ENCODE measurements at regions not wholly inside any gene's neighbourhood (a gene's known extent, or its start where the extent isn't known, plus 50 kb on each side); places are given as distances from the start of the nearest gene placed in this dataset.

GRCh38 chr15:62610265-62610869 is 432.2 kb upstream of the TPM1 start:
- DNase-seq (ENCODE audit: low read depth in 2 of 2) = no peak

- DNase-seq (ENCODE audit: low read depth in 2 of 2) = no peak
Observed at GRCh38 chr15:62611002-62611401, 431.5 kb upstream of the TPM1 start.

- DNase-seq (ENCODE audit: low read depth in 2 of 2) = no peak
Observed at GRCh38 chr15:62612183-62612733, 430.3 kb upstream of the TPM1 start.

- no peak for DNase-seq (ENCODE audit: low read depth in 2 of 2)
Observed at GRCh38 chr15:62612771-62613170, 429.8 kb upstream of the TPM1 start.

GRCh38 chr15:62616746-62617145 is 425.8 kb upstream of the TPM1 start:
- DNase-seq (ENCODE audit: low read depth in 2 of 2) = no peak

- DNase-seq (ENCODE audit: low read depth in 2 of 2) = no peak
Observed at GRCh38 chr15:62617741-62618140, 424.8 kb upstream of the TPM1 start.

- no peak for DNase-seq (ENCODE audit: low read depth in 2 of 2)
Observed at GRCh38 chr15:62618432-62618831, 424.1 kb upstream of the TPM1 start.

GRCh38 chr15:62618846-62619504 is 423.6 kb upstream of the TPM1 start:
- DNase-seq (ENCODE audit: low read depth in 2 of 2) = no peak

- no peak for DNase-seq (ENCODE audit: low read depth in 2 of 2)
Observed at GRCh38 chr15:62619526-62619925, 423.0 kb upstream of the TPM1 start.

GRCh38 chr15:62622775-62623174 is 419.8 kb upstream of the TPM1 start:
- DNase-seq (ENCODE audit: low read depth in 2 of 2) = no peak

GRCh38 chr15:62624547-62625378 is 417.8 kb upstream of the TPM1 start:
- no peak for DNase-seq (ENCODE audit: low read depth in 2 of 2)

- DNase-seq (ENCODE audit: low read depth in 2 of 2) = no peak
Observed at GRCh38 chr15:62625429-62626033, 417.0 kb upstream of the TPM1 start.

GRCh38 chr15:62626903-62627302 is 415.6 kb upstream of the TPM1 start:
- DNase-seq (ENCODE audit: low read depth in 2 of 2) = no peak

GRCh38 chr15:62631076-62631724 is 411.3 kb upstream of the TPM1 start:
- no peak for DNase-seq (ENCODE audit: low read depth in 2 of 2)

GRCh38 chr15:62636823-62637573 is 405.5 kb upstream of the TPM1 start:
- no peak for DNase-seq (ENCODE audit: low read depth in 2 of 2)

GRCh38 chr15:62637574-62637897 is 405.0 kb upstream of the TPM1 start:
- no peak for DNase-seq (ENCODE audit: low read depth in 2 of 2)

- DNase-seq (ENCODE audit: low read depth in 2 of 2) = no peak
Observed at GRCh38 chr15:62637950-62638619, 404.5 kb upstream of the TPM1 start.

- DNase-seq (ENCODE audit: low read depth in 2 of 2) = no peak
Observed at GRCh38 chr15:62639432-62639831, 403.1 kb upstream of the TPM1 start.

- no peak for DNase-seq (ENCODE audit: low read depth in 2 of 2)
Observed at GRCh38 chr15:62639906-62640605, 402.5 kb upstream of the TPM1 start.

- DNase-seq (ENCODE audit: low read depth in 2 of 2) = no peak
Observed at GRCh38 chr15:62641825-62642224, 400.7 kb upstream of the TPM1 start.

Measured in stimulated activated CD8-positive, alpha-beta memory T cell treated with anti-CD3 and anti-CD28 coated beads, Interleukin-15, amount 100 ng/mL, for 4 hours (primary cell).